ENCODE measurements at regions not wholly inside any gene's neighbourhood (a gene's known extent, or its start where the extent isn't known, plus 50 kb on each side); places are given as distances from the start of the nearest gene placed in this dataset.
"Not testable (repeated sequence)": the region's sequence is repeated elsewhere in the genome, so short reads cannot be mapped to it uniquely, and the experiment has no call there.

- not testable (repeated sequence) for DNase-seq
These were observed 823.6 kb upstream of the TPTE start for GRCh38 chr21:9697751-9698150.

- not testable (repeated sequence) for DNase-seq
These were observed 816.4 kb upstream of the TPTE start for GRCh38 chr21:9705016-9705415.

GRCh38 chr21:9705455-9705854 is 815.9 kb upstream of the TPTE start:
- DNase-seq = not testable (repeated sequence)

- not testable (repeated sequence) for DNase-seq
These were observed 796.8 kb upstream of the TPTE start for GRCh38 chr21:9724542-9724941.

- not testable (repeated sequence) for DNase-seq
These were observed 794.2 kb upstream of the TPTE start for GRCh38 chr21:9727187-9727586.

- DNase-seq = not testable (repeated sequence)
These were observed 793.0 kb upstream of the TPTE start for GRCh38 chr21:9728219-9728992.

- DNase-seq = no peak
These were observed 790.5 kb upstream of the TPTE start for GRCh38 chr21:9730866-9731265.

- DNase-seq = not testable (repeated sequence)
These were observed 790.1 kb upstream of the TPTE start for GRCh38 chr21:9731317-9731716.

- not testable (repeated sequence) for DNase-seq
These were observed 788.8 kb upstream of the TPTE start for GRCh38 chr21:9732605-9733004.

GRCh38 chr21:9733761-9734558 is 787.4 kb upstream of the TPTE start:
- DNase-seq = not testable (repeated sequence)

GRCh38 chr21:9735421-9735961 is 785.9 kb upstream of the TPTE start:
- no peak for DNase-seq

- DNase-seq = not testable (repeated sequence)
These were observed 784.1 kb upstream of the TPTE start for GRCh38 chr21:9737301-9737700.

GRCh38 chr21:9737871-9738515 is 783.4 kb upstream of the TPTE start:
- not testable (repeated sequence) for DNase-seq

- DNase-seq = no peak
These were observed 782.9 kb upstream of the TPTE start for GRCh38 chr21:9738527-9738926.

- no peak for DNase-seq
These were observed 782.1 kb upstream of the TPTE start for GRCh38 chr21:9739240-9739639.

- not testable (repeated sequence) for DNase-seq
These were observed 781.0 kb upstream of the TPTE start for GRCh38 chr21:9740177-9740941.

GRCh38 chr21:9740991-9741742 is 780.2 kb upstream of the TPTE start:
- not testable (repeated sequence) for DNase-seq

- DNase-seq = not testable (repeated sequence)
These were observed 777.8 kb upstream of the TPTE start for GRCh38 chr21:9743566-9743965.

- not testable (repeated sequence) for DNase-seq
These were observed 777.2 kb upstream of the TPTE start for GRCh38 chr21:9744166-9744565.

GRCh38 chr21:9744593-9744992 is 776.8 kb upstream of the TPTE start:
- DNase-seq = not testable (repeated sequence)

GRCh38 chr21:9745457-9746108 is 775.8 kb upstream of the TPTE start:
- DNase-seq = not testable (repeated sequence)

Data from activated CD8-positive, alpha-beta memory T cell treated with anti-CD3 and anti-CD28 coated beads, Interleukin-2, amount 50 U/mL, for 4 hours (primary cell).